ENCODE measurements at regions not wholly inside any gene's neighbourhood (a gene's known extent, or its start where the extent isn't known, plus 50 kb on each side); places are given as distances from the start of the nearest gene placed in this dataset.

GRCh38 chr2:21250673-21251072 lies 126.9 kb downstream of the TDRD15 start:
- Histone ChIP-seq H3K36me3 (ENCODE audit: low read length) (no peaks in the 10 kb centered on the region), H3K4me2 (ENCODE audit: low read depth, low read length, poor library complexity, severe bottlenecking) (no peak overlapping the region), H3K4me3 (ENCODE audit: insufficient read depth, low read length, poor library complexity, severe bottlenecking) (no peak overlapping the region), H3K79me2 (ENCODE audit: insufficient read depth, low read length) (no peaks in the 10 kb centered on the region), H3F3A (ENCODE audit: insufficient read depth) (no peaks in the 10 kb centered on the region), H3K9ac (ENCODE audit: low read length) (no peak overlapping the region), H3K9me2 (replicated peaks; ENCODE audit: insufficient read depth, low read length) (no peaks in the 10 kb centered on the region), H2AFZ (ENCODE audit: low read depth, low read length, severe bottlenecking) (no peak overlapping the region), H3K27me3 (ENCODE audit: low read length) (no peaks in the 10 kb centered on the region), H4K20me1 (ENCODE audit: low read depth, low read length) (no peaks in the 10 kb centered on the region), H3K9me3 (ENCODE audit: insufficient read depth, low read length) (no peaks in the 10 kb centered on the region), H3K27ac (ENCODE audit: low read depth, low read length) (no peak overlapping the region)
- TF ChIP-seq CTCF (IDR thresholded peaks at IDR 0.05; ENCODE audit: insufficient read depth, low read length, poor library complexity, severe bottlenecking) (no peak), EZH2phosphoT487 (conservative IDR thresholded peaks at IDR 0.05; ENCODE audit: low read length) (no peak)

- H3K9ac ChIP-seq (ENCODE audit: low read length) = no peak overlapping the region
- no peaks in the 10 kb centered on the region for H3K36me3 ChIP-seq (ENCODE audit: low read length)
- no peak overlapping the region for H3K27ac ChIP-seq (ENCODE audit: low read depth, low read length)
- H2AFZ ChIP-seq (ENCODE audit: low read depth, low read length, severe bottlenecking) = no peak overlapping the region
- H3K4me2 ChIP-seq (ENCODE audit: low read depth, low read length, poor library complexity, severe bottlenecking) = no peak overlapping the region
- no peak for TF ChIP-seq CTCF (IDR thresholded peaks at IDR 0.05; ENCODE audit: insufficient read depth, low read length, poor library complexity, severe bottlenecking)
- TF ChIP-seq EZH2phosphoT487 (conservative IDR thresholded peaks at IDR 0.05; ENCODE audit: low read length) = no peak
- no peaks in the 10 kb centered on the region for H3K79me2 ChIP-seq (ENCODE audit: insufficient read depth, low read length)
- no peaks in the 10 kb centered on the region for H4K20me1 ChIP-seq (ENCODE audit: low read depth, low read length)
- H3K9me2 ChIP-seq (replicated peaks; ENCODE audit: insufficient read depth, low read length) = no peaks in the 10 kb centered on the region
- no peaks in the 10 kb centered on the region for H3K27me3 ChIP-seq (ENCODE audit: low read length)
- no peaks in the 10 kb centered on the region for H3K9me3 ChIP-seq (ENCODE audit: insufficient read depth, low read length)
- no peaks in the 10 kb centered on the region for H3F3A ChIP-seq (ENCODE audit: insufficient read depth)
- H3K4me3 ChIP-seq (ENCODE audit: insufficient read depth, low read length, poor library complexity, severe bottlenecking) = no peak overlapping the region
Observed at GRCh38 chr2:21251216-21251980, 127.6 kb downstream of the TDRD15 start.

- Histone ChIP-seq H4K20me1 (ENCODE audit: low read depth, low read length) (no peaks in the 10 kb centered on the region), H3K27me3 (ENCODE audit: low read length) (no peaks in the 10 kb centered on the region), H3K9me3 (ENCODE audit: insufficient read depth, low read length) (no peaks in the 10 kb centered on the region), H3K9ac (ENCODE audit: low read length) (no peak overlapping the region), H3K27ac (ENCODE audit: low read depth, low read length) (no peak overlapping the region), H3K36me3 (ENCODE audit: low read length) (no peaks in the 10 kb centered on the region), H3K4me2 (ENCODE audit: low read depth, low read length, poor library complexity, severe bottlenecking) (no peak overlapping the region), H2AFZ (ENCODE audit: low read depth, low read length, severe bottlenecking) (no peak overlapping the region), H3K79me2 (ENCODE audit: insufficient read depth, low read length) (no peaks in the 10 kb centered on the region), H3K9me2 (replicated peaks; ENCODE audit: insufficient read depth, low read length) (no peaks in the 10 kb centered on the region), H3K4me3 (ENCODE audit: insufficient read depth, low read length, poor library complexity, severe bottlenecking) (no peak overlapping the region), H3F3A (ENCODE audit: insufficient read depth) (no peaks in the 10 kb centered on the region)
- no peak for TF ChIP-seq CTCF (IDR thresholded peaks at IDR 0.05; ENCODE audit: insufficient read depth, low read length, poor library complexity, severe bottlenecking)
- no peak for TF ChIP-seq EZH2phosphoT487 (conservative IDR thresholded peaks at IDR 0.05; ENCODE audit: low read length)
Observed at GRCh38 chr2:21253311-21254027, 129.7 kb downstream of the TDRD15 start.
